ENCODE measurements at regions not wholly inside any gene's neighbourhood (a gene's known extent, or its start where the extent isn't known, plus 50 kb on each side); places are given as distances from the start of the nearest gene placed in this dataset.
"Not testable (repeated sequence)": the region's sequence is repeated elsewhere in the genome, so short reads cannot be mapped to it uniquely, and the experiment has no call there.

DNA sequence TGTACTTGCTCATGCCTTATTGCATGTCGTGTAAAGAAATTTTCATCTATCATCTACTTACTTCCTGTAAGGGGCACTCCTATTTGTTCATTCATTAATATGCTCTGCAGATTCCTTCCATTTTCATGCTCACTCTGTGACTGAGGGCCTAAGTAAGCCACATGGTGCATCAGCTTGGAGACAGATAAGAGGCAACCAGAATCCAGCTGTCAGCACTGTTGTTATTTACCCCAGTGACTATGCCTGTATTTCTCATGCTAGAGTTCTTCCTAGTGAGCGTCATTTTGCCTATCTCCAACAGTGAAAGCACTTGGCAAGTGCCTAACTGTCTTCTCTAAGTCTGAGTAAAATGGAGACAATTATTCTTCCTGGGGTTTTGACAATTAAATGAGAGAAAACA, 124.8 kb upstream of the ABI3BP start:
- no peak for TF ChIP-seq CTCF (IDR thresholded peaks at IDR 0.05; ENCODE audit: low read depth, low read length, missing control alignments)
- H3K4me3 ChIP-seq (ENCODE audit: low read depth, low read length): no peak overlapping the region
- no peak for DNase-seq (ENCODE audit: low read depth)

DNA sequence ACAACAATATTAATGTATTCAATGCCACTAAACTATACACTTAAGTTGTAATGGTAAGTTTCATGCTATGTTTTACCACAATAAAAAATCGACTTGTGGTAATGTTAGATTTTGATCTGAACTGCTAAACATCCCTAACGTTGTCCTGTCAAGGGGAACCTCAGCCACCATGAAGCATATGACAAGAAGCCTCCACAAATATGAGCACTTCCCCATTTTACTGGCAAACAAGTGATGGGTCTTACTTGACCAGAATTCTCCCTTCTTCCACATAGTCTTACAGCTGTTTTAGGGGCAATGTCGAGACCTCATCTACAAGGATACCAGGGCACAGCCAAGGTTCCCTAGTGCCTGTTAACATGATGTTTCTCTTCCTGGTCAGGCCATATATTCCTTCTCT, 124.2 kb upstream of the ABI3BP start:
- no peak for TF ChIP-seq CTCF (IDR thresholded peaks at IDR 0.05; ENCODE audit: low read depth, low read length, missing control alignments)
- no peak for DNase-seq (ENCODE audit: low read depth)
- no peak overlapping the region for H3K4me3 ChIP-seq (ENCODE audit: low read depth, low read length)

DNA sequence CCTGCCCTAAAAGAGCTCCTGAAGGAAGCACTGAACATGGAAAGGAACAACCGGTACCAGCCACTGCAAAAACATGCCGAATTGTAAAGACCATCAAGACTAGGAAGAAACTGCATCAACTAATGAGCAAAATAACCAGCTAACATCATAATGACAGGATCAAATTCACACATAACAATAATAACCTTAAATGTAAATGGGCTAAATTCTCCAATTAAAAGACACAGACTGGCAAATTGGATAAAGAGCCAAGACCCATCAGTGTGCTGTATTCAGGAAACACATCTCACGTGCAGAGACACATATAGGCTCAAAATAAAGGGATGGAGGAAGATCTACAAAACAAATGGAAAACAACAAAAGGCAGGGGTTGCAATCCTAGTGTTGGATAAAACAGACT, 117.1 kb upstream of the ABI3BP start:
- DNase-seq (ENCODE audit: low read depth); H3K4me3 ChIP-seq (ENCODE audit: low read depth, low read length): not testable (repeated sequence)

- no peak overlapping the region for H3K4me3 ChIP-seq (ENCODE audit: low read depth, low read length)
- DNase-seq (ENCODE audit: low read depth): no peak
- TF ChIP-seq CTCF (IDR thresholded peaks at IDR 0.05; ENCODE audit: low read depth, low read length, missing control alignments): no peak
These were observed 111.1 kb upstream of the ABI3BP start for GRCh38 chr3:101104321-101104720.

- DNase-seq (ENCODE audit: low read depth): no peak
- TF ChIP-seq CTCF (IDR thresholded peaks at IDR 0.05; ENCODE audit: low read depth, low read length, missing control alignments): no peak
- H3K4me3 ChIP-seq (ENCODE audit: low read depth, low read length): no peak overlapping the region
These were observed 109.6 kb upstream of the ABI3BP start for GRCh38 chr3:101102678-101103296.

GRCh38 chr3:101100361-101101009, 107.3 kb upstream of the ABI3BP start:
- no peak overlapping the region for H3K4me3 ChIP-seq (ENCODE audit: low read depth, low read length)
- DNase-seq (ENCODE audit: low read depth): no peak
- TF ChIP-seq CTCF (IDR thresholded peaks at IDR 0.05; ENCODE audit: low read depth, low read length, missing control alignments): no peak

DNA sequence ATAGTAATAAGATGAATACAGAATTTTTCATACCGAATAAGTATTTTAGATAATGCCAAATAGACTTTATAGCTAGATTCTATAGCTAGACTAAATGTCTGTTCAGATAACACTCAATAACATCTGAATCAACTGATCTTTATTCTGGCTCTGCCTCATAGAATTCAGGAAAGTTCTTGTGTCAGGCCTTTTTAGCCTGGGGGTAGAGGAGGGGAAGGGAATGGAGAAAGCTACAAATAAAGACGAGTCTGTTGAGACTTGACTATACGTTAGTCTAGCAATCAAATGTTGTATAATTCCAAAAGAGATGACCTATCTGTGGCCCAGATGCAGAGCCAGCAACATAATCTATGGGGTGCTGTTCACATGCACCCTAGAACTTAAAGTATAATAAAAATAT, 106.6 kb upstream of the ABI3BP start:
- DNase-seq (ENCODE audit: low read depth): no peak
- no peak for TF ChIP-seq CTCF (IDR thresholded peaks at IDR 0.05; ENCODE audit: low read depth, low read length, missing control alignments)
- no peak overlapping the region for H3K4me3 ChIP-seq (ENCODE audit: low read depth, low read length)
